ENCODE measurements at regions not wholly inside any gene's neighbourhood (a gene's known extent, or its start where the extent isn't known, plus 50 kb on each side); places are given as distances from the start of the nearest gene placed in this dataset.

DNA sequence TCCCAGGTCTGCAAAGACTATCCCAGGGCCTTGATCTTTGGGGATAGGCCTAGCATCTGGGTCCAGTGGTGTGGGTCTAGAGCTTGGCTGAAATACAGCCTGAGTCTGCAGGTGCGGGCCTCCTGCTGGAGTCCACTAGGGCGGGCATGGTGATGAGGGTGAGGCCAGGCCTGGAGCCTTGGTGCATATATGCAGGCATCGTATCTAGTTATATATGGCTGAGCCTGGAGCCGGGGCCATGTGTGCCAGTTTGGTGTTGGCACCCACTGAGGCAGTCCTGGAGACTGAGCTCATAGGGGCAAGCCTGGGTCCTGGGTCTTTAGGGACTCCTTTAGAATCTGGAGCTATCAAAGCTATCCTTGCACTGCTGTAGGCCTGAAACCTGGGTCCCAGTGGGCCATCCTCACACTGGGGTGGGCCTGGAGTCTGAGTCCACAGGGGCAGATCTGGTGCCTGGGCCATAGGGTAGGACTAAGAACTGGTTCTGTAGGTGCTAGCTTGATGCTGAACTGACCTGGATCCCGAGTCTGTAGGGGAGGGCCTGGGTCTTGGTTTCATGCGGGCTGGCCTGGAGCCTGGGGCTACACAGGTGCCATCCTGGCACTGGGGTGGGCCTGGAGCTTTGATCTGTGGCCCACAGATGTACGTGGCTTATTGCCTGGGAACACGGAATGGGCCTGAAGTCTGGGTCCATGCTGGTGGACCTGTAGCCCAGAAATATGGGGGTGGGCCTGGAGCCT, 346.5 kb upstream of the MEF2C start:
- H3K36me3 ChIP-seq (ENCODE audit: control insufficient read depth, insufficient read depth, low read length), result no peaks in the 10 kb centered on the region
- in situ Hi-C loops (cut with HindIII; ENCODE audit: low pct_unique_long_range_greater_than_20kb, low sequenced_read_pairs), result no loop called here
- no peaks in the 10 kb centered on the region for H3K27me3 ChIP-seq (ENCODE audit: control insufficient read depth, insufficient read depth, low read length)
- ATAC-seq (no peak), DNase-seq (ENCODE audit: low read depth, low spot score) (no peak)
- TF ChIP-seq POLR2AphosphoS5 (IDR thresholded peaks at IDR 0.05; ENCODE audit: low read depth, low read length) (no peak), SIN3A (IDR thresholded peaks at IDR 0.05; ENCODE audit: borderline replicate concordance, insufficient read depth, low read depth, low read length) (no peak)
- TF ChIP-seq, protein P1, sequence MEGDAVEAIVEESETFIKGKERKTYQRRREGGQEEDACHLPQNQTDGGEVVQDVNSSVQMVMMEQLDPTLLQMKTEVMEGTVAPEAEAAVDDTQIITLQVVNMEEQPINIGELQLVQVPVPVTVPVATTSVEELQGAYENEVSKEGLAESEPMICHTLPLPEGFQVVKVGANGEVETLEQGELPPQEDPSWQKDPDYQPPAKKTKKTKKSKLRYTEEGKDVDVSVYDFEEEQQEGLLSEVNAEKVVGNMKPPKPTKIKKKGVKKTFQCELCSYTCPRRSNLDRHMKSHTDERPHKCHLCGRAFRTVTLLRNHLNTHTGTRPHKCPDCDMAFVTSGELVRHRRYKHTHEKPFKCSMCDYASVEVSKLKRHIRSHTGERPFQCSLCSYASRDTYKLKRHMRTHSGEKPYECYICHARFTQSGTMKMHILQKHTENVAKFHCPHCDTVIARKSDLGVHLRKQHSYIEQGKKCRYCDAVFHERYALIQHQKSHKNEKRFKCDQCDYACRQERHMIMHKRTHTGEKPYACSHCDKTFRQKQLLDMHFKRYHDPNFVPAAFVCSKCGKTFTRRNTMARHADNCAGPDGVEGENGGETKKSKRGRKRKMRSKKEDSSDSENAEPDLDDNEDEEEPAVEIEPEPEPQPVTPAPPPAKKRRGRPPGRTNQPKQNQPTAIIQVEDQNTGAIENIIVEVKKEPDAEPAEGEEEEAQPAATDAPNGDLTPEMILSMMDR (IDR thresholded peaks at IDR 0.05), result no peak
- H3K27ac ChIP-seq (ENCODE audit: low read length), result no peak overlapping the region
- intact Hi-C loops (cut with micrococcal nuclease; ENCODE audit: unreplicated experiment), result no loop called here
- ChIA-PET CTCF (no interaction called here), POLR2A (no interaction called here)
- H3K9me3 ChIP-seq (ENCODE audit: control insufficient read depth, insufficient read depth, low read depth, low read length), result no peaks in the 10 kb centered on the region
- no TSS peak for BruUV-seq (replicated peaks)
- H3K4me3 ChIP-seq (ENCODE audit: low read depth in 2 of 2, low read length in 2 of 2), result no peak overlapping the region
- no peaks in the 10 kb centered on the region for H3K4me1 ChIP-seq (ENCODE audit: control insufficient read depth, insufficient read depth, low read length)

DNA sequence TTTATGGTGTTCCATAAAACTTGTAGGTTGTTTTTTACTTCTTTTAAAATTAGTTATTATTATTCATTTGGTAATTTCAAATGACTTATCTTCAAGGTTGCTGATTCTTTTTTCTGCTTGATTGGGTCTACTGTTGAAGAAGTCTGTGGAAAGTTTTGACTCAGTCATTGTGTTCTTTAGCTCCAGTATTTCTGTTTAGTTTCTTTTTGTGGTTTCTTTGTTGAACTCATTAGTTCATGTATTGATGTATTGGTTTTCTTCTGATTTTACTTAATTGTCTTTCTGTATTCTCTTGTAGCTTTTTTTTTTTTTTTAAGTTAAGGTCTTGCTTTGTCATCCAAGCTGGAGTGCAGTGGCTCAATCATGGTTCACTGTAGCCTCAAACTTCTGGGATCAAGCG, 345.4 kb upstream of the MEF2C start:
- ATAC-seq (no peak), DNase-seq (ENCODE audit: low read depth, low spot score) (no peak)
- no peak overlapping the region for H3K27ac ChIP-seq (ENCODE audit: low read length)
- no peak overlapping the region for H3K4me3 ChIP-seq (ENCODE audit: low read depth in 2 of 2, low read length in 2 of 2)
- H3K9me3 ChIP-seq (ENCODE audit: control insufficient read depth, insufficient read depth, low read depth, low read length), result no peaks in the 10 kb centered on the region
- ChIA-PET POLR2A (no interaction called here), CTCF (interaction anchor here (0.7 kb wide), 1 partner anchor 12 kb away, joined by 3 read pairs; no protein-coding TSS in a partner anchor)
- no peaks in the 10 kb centered on the region for H3K36me3 ChIP-seq (ENCODE audit: control insufficient read depth, insufficient read depth, low read length)
- BruUV-seq (replicated peaks), result no TSS peak
- no peaks in the 10 kb centered on the region for H3K4me1 ChIP-seq (ENCODE audit: control insufficient read depth, insufficient read depth, low read length)
- in situ Hi-C loops (cut with HindIII; ENCODE audit: low pct_unique_long_range_greater_than_20kb, low sequenced_read_pairs), result no loop called here
- no peaks in the 10 kb centered on the region for H3K27me3 ChIP-seq (ENCODE audit: control insufficient read depth, insufficient read depth, low read length)
- intact Hi-C loops (cut with micrococcal nuclease; ENCODE audit: unreplicated experiment), result no loop called here
- TF ChIP-seq SIN3A (IDR thresholded peaks at IDR 0.05; ENCODE audit: borderline replicate concordance, insufficient read depth, low read depth, low read length) (no peak), TCF7L2 (IDR thresholded peaks at IDR 0.05; ENCODE audit: low read depth, low read length) (no peak)
- TF ChIP-seq, protein P2, sequence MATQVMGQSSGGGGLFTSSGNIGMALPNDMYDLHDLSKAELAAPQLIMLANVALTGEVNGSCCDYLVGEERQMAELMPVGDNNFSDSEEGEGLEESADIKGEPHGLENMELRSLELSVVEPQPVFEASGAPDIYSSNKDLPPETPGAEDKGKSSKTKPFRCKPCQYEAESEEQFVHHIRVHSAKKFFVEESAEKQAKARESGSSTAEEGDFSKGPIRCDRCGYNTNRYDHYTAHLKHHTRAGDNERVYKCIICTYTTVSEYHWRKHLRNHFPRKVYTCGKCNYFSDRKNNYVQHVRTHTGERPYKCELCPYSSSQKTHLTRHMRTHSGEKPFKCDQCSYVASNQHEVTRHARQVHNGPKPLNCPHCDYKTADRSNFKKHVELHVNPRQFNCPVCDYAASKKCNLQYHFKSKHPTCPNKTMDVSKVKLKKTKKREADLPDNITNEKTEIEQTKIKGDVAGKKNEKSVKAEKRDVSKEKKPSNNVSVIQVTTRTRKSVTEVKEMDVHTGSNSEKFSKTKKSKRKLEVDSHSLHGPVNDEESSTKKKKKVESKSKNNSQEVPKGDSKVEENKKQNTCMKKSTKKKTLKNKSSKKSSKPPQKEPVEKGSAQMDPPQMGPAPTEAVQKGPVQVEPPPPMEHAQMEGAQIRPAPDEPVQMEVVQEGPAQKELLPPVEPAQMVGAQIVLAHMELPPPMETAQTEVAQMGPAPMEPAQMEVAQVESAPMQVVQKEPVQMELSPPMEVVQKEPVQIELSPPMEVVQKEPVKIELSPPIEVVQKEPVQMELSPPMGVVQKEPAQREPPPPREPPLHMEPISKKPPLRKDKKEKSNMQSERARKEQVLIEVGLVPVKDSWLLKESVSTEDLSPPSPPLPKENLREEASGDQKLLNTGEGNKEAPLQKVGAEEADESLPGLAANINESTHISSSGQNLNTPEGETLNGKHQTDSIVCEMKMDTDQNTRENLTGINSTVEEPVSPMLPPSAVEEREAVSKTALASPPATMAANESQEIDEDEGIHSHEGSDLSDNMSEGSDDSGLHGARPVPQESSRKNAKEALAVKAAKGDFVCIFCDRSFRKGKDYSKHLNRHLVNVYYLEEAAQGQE (IDR thresholded peaks at IDR 0.05; ENCODE audit: insufficient read depth in 1 of 2, low read depth in 2 of 2, low read length in 1 of 2), result no peak
- TF ChIP-seq, protein P1 (IDR thresholded peaks at IDR 0.05), result no peak
